ENCODE measurements at regions not wholly inside any gene's neighbourhood (a gene's known extent, or its start where the extent isn't known, plus 50 kb on each side); places are given as distances from the start of the nearest gene placed in this dataset.

DNA sequence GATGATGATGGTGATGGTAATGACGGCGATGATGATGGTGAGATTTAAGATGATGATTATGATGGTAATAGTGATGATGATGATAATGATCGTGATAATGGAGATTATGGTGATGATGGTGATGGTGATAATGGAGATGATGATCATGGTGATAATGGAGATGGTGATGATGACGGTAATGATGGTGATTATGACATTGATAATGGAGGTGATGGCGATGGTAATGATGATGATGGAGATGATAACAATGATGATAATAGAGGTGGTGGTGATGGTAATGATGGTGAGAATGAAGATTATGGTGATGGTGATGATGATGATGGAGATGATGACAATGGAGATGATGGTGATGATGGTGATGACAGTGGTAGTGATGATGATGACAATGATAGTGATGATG is 69.7 kb downstream of the MED10 start:
- TF ChIP-seq, protein P1, sequence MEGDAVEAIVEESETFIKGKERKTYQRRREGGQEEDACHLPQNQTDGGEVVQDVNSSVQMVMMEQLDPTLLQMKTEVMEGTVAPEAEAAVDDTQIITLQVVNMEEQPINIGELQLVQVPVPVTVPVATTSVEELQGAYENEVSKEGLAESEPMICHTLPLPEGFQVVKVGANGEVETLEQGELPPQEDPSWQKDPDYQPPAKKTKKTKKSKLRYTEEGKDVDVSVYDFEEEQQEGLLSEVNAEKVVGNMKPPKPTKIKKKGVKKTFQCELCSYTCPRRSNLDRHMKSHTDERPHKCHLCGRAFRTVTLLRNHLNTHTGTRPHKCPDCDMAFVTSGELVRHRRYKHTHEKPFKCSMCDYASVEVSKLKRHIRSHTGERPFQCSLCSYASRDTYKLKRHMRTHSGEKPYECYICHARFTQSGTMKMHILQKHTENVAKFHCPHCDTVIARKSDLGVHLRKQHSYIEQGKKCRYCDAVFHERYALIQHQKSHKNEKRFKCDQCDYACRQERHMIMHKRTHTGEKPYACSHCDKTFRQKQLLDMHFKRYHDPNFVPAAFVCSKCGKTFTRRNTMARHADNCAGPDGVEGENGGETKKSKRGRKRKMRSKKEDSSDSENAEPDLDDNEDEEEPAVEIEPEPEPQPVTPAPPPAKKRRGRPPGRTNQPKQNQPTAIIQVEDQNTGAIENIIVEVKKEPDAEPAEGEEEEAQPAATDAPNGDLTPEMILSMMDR (conservative IDR thresholded peaks at IDR 0.05; ENCODE audit: low read depth, low read length), result no peak
- TF ChIP-seq EZH2phosphoT487 (IDR thresholded peaks at IDR 0.05; ENCODE audit: borderline replicate concordance, low read length), result no peak

All from PC-3 (cell line).